NOMO-1 (cell line): ENCODE measurements at regions not wholly inside any gene's neighbourhood (a gene's known extent, or its start where the extent isn't known, plus 50 kb on each side); places are given as distances from the start of the nearest gene placed in this dataset.
A peak's percentile ranks its signal among the peaks of the same experiment; 100 is the strongest.
"Not testable (repeated sequence)": the region's sequence is repeated elsewhere in the genome, so short reads cannot be mapped to it uniquely, and the experiment has no call there.

Experiments
- DNase-seq, 2 experiments: peaks; one replicate each; lab custom pipeline; 2025; ENCODE audit not compliant: unreplicated experiment in 2 of 2; lab: John Stamatoyannopoulos, UW

DNA sequence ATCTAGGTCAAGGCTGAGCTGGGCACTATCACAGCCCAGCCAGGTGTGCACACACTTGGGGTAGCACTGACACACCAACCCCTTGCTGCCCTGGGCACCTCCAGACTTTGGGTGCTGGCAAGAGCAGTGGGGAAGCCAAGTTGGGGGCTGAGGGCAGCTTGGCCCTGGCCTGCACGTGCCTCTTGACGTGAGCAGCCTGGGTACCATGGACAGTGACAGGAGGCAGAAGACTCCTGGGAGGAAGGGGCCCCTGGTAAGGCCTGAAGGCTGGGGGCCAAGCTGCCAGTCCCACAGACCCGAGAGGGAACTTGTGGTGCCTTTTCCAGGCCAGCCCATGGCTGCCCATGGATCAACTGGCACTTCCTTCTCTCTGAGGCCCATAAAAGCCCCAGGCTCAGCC is 124.1 kb upstream of the SFSWAP start:
- DNase-seq = no peak

DNA sequence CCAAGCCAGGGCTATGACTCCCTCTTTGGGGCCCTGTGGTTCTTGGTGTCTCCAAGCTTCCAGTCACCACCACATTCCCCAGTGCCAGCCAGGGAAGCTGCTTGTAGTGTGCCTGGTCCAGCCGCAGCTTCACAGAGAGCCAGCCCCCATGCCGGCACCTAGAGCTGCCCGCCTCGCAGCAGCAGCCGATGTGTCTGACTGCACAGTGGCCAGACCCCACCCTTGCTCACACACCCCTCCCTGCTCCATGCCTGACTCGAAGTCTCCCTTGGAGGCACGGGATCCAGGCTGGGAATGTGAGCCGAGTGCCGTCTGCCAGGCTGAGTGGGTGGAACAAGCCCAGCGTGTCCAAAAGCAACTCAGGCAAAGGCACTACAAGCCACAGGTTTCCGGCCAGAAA is 123.3 kb upstream of the SFSWAP start:
- DNase-seq = no peak

DNA sequence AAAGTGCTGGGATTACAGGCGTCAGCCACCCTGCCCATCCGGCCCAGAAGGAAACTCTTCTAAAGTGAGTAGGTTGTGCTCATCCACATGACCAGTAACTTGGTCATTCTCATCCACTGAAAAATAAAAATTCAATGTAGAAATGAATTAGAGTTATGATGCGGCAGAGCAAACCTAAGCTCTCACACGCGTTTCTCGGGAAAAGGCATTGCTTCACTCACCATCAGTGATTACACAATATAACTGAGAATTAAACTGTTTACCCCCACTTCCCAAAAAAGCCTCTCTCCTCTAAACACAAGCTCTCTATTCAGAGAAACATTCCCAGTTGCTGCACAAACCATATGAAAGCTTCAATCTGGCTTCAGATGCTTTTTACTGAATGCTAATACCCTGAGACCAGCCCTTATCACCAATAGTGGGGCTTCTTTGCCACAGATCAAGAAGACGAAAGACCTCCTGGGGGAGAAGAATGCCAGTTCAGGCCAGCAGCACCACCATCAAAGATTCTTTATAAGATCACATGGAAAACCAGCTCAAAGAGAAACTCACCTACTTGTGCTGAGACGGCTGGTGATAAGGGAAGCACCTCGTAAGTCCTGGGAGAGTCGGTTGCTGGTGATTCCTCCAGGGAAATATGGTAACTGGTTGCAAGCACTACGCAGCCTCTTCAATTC is 121.5 kb upstream of the SFSWAP start:
- DNase-seq = no peak

DNA sequence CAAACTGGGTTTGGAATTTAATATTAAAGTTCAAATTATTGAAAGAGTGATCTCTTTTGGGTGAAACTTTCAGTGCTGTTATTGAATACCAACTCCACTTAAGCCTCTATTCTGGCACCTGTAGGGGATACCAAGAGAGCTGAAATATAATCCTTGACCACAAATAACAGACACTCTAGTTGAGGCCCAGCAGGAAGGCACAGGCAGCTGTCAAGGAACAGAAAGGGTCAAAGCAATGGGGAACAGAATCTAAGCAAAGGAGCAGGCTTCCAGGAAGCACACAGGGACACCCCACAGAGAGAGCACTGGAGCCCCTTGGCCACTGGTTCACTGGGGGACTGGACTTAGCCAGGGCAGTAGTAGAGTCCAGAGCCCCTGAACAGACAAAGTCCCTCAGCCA is 120.9 kb upstream of the SFSWAP start:
- DNase-seq = peak in 1 of 2 experiments; percentile 20

DNA sequence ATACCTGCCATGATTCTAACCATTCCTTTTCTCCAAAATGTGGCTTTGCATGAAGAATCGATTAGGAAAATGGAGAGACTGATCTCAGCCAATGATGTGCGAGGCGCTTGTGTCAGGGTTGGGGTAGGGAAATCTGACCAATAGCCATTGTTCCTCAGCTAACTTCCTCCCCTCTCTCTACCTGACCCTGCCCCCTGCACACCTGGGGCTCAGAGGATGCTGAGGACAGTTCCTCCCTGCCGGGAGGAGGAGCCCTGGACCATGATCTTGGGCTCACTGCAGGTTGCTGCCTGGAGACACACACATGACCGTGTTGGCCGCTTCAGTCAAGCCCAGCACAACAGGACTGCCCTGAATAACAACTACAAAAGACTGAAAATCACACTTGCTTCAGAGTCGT is 119.8 kb upstream of the SFSWAP start:
- no peak for DNase-seq

DNA sequence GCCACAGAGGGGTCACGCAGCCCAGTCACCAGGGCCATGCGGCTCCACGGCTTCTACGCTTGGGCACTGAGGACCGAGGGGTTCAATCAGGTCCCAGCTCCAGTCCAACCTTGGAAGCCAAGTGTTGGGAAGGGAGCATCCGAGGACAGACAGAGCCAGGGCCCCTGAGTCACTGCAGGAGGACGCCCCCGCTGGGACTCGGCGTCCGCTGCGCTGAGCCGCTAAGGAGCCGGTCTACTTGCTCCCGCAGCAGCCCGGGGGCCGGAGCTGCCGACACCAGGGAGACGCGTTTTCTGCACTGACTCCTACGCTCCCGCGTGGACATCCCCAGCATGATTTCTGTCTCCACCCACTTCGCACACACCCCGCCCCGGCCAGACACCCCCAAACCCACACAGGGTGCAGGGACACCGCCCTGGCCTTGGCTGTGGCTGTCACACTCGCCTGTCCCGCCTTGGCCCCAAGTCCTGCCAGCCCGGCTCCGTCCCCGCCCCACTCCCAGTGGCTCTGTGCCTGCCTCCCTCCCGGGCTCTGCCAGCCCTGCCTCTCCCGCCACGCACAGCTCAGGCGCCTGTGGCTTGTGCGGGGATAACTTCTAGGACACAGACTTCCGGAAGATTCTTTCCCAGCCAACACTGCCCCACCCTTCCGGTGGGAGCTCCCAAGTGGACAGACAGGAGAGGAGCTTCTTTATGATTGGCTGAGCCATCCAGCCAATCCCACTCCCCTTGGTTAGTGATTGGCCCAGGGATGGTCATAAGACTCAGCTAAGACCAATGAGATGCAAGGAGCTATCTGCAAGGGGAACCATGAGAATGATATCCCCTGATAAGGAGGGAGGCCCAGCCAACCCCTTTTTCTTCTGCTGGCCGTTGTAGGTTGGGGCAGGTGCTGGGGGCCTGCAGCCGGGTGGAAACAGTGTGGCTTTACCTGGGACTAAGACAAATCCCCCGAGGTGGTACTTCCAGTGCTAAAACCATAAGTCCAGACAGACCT is 118.9 kb upstream of the SFSWAP start:
- no peak for DNase-seq

DNA sequence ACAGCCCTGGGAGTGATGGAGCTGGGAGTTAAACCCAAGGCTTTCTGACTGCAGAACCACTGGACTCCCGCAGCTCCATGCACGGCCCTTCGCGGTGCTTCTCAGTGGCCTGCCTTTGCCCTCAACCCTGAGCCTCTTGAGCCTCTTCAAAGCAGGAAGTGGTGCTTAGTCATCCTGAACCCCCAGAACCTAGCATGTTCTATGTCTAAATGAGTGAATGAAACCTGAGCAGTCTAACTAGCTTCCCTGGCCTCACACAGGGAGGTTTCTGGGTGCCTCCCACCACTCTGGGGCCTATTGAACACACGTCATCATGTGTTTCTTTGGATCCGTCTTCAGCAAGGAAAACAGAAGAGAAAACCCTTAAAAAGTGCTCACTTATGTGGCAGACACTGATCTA is 117.9 kb upstream of the SFSWAP start:
- DNase-seq = peak; percentile 33 to 37

DNA sequence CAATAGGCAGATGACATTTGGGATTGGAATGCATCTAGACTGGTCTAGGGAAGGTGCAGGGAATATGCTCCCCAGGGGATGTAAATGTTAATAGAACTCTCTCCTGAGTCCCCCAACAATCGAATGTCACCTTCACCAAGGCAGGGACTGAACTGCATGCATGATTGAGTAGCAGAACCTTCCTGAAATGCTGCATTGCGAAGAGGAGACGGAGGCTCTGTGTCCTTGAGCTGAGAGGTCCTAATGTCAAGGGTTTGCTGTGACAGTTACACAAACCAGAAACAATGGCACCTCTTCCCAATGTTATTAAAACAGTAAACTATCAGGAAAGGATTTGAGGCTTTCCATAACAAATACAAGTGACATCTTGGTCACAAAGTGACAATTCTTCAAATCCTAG is 117.5 kb upstream of the SFSWAP start:
- no peak for DNase-seq

DNA sequence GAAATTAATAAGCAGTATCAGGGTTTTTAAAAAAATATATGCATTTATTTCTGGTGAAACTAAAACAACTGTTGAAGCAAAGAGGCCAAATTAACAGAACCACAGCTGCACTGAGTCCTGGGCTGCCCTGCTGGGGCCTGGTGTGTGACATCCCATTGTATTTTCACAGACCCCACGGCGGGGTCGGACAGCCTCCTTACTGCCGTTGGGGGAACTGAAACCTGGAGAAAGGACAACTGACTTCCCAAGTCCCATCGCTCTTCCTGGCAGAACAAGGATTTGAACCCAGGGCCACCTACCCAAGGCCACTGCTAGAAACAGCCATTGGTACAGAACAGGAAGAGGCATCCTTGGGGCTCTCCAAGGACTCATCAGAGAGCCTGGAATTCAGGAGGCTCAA is 114.8 kb upstream of the SFSWAP start:
- no peak for DNase-seq

DNA sequence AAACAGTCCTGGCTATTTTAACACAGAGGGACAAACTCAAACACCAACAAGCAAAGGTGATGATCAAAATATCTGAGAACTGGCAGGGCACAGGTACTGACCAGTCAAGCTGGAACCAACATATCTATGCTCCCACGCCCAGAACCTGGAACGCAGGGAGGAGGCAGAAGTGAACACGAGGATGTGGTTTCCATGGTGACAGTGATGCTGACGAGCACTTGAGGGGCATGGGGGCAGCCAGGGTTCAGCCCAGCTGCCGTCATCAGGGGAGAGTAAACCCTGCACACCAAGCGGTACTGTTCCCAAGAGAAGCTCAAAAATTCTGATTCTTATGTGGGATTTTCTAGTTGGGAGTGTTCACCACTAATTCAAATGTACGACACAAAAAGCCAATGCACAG is 113.6 kb upstream of the SFSWAP start:
- DNase-seq = no peak

DNA sequence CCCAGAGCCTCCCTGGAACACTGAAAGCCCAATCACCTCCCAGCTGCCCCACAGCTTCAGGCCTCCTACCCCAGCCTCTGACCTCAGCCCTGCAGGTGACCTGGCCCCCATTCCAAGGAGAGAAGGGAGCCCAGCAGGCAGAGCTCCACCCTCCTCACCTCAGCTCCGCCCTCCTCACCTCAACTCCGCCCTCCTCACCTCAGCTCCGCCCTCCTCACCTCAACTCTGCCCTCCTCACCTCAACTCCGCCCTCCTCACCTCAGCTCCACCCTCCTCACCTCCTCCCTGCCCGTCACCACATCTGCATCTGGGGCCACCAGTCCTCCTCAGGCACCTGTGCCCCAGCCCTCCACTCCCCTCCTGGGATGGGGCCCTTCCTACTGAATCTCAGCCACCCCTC is 112.2 kb upstream of the SFSWAP start:
- no peak for DNase-seq

DNA sequence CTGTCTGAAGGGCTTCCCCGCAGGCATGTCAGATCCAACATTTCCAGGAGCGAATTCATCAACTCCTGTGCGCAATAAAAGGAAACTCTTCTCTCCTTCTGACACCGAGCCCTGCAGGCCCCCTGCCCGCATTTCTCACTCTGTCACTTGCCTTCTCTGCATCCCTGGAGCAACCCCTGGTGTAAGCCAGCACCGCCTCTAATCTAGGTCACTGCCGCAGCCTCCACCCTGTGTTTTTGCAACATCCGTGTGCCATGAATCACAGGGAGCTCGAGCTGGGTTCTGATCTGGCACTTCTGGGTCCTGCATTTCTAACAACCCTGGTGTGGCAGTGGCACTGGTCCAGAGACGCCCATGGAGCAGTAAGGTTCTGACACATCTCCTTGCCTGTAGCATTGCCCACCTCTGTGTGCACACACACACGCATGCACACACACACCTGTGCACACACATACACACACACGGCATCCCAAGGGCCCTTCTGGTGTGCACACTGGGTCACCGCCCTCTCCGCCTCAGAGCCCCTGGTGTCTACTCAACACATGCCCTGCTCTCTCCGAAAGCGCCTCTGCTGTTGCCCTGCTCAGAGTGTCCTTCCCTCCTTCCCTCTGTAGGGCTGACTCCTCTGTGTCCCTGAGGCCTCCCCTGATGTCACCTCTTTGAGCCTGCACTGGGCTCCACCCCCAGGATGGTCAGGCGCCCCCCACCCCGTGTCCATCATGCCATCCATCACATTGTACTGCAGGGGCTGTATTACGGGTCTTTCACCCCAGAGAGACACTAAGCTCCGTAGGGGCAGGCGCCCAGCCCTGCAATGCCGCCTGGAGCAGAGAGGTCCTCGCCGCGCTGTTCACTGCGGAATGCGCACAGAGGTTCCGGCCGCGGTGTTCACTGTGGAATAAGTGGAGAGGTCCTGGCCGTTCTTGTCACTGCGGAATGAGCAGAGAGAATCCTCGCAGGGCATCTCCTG is 111.4 kb upstream of the SFSWAP start:
- DNase-seq = peak in 1 of 2 experiments; percentile 33

DNA sequence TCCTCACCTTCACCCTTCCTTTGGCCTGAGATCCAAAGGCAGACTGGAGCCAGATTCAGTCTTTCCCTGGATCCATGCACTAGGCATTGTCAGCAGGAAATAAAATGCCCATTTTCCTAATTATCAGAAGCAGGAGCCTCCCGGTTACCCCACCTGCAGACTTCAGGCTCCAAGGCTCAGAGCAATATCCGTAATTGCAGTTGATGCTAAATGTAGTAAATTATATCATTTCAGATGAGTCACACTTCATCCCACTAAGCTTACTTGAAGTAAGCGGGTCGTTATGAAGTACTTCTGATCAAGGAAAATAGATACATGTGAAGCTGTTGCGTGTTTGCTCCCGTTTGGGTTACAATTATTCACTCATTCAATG is 110.7 kb upstream of the SFSWAP start:
- no peak for DNase-seq

DNA sequence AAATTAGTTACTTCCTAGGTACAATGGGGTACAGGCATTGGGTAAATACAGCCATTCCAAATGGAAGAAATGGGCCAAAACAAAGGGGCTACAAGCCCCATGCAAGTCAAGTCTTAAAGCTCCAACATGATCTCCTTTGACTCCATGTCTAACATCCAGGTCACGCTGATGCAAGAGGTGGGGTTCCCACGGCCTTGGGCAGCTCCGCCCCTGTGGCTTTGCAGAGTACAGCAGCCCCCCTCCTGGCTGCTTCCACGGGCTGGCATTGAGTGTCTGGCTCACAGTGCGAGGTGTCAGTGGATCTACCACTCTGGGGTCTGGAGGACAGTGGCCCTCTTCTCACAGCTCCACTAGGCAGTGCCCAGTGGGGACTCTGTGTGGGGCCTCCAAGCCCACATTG is 109.4 kb upstream of the SFSWAP start:
- DNase-seq = not testable (repeated sequence)

DNA sequence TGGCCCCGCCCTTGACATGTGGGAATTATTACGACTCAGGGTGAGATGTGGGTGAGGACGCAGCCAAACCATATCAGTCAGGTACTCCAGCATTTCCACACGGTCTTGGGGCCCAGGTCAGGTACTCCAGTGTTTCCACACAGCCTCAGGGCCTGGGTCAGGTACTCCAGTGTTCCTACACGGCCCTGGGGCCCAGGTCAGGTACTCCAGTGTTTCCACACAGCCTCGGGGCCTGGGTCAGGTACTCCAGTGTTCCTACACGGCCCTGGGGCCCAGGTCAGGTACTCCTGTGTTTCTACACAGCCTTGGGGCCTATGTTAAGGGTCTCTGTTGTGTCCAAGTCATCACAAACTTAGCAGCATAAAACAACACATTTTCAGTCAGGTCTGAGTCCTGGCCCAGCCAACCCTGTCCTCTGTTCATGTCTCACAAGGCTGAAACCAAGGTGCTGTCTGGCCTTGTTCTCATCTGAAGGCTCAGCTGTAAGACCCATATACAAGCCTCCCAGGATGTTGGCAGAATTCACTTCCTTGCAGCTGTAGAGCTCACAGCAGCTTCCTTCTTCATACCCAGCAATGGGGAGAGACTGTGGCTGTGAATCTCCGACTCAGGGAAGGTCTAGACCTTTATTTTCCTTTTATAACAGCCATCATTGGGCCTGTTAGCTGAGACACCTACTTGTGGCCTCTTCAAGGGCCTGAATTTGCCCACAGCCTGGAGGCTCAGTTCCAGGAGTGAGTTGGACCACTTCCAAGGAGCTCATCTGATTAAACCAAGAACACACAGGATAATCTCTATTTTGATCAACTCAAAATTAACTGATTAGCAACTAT is 107.6 kb upstream of the SFSWAP start:
- DNase-seq = peak in 1 of 2 experiments; percentile 43

DNA sequence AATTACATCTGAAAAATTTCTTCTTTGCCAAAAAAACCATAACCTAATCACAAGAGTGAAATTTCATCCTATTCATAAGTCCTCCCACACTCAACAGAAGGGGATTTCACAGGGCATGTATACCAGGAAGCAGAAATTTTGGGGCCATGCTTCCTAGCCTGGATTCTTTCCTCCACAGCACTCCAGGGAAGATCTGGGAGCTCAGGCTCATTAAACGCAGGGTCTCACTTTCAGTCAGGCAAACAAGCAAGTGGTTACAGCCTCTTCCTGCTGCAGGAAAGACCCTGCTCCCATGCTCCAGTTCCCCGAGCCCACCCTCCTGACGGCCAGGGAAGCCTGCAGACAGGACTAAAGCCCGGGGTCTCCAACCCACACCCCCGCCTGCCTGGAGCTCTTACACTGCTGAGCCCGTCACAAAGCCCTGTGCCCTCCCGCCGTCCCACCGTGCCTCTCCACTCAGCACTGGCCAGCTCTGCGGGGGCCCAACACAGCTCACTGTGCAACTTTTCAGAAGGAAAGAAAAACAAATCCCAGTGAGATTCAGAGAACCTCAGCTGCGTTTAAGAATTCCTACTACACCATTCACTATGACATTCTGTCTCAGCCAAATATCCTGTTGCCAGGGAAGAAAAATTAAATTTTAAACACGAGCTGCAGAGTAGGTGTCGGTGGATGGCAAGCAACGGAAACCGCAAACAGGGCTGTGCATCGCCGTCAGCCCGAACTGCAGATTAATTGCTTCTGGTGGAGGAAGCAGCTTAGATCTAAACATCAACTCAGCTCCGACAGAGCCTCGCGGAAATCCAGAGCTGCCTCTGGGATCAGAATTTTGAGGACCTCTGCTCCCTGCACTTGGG is 106.7 kb upstream of the SFSWAP start:
- peak; percentile 77 to 79 for DNase-seq

DNA sequence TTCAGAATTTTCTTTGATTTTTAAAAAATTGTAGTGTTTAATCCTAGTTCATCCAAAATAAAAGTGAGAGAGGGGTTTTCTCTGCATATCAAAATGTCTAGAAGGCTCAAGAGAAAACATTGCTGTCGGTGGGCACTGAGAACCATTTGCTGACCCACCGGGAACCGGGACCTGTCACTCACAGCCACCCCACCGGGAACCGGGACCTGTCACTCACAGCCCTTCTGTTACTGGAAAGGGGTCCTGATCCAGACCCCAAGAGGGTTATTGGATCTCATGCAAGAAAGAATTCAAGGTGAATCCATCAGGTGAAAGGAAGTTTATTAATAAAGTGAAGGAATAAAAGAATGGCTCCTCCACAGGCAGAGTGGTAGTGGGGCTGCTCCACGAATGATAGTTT is 106.0 kb upstream of the SFSWAP start:
- no peak for DNase-seq

DNA sequence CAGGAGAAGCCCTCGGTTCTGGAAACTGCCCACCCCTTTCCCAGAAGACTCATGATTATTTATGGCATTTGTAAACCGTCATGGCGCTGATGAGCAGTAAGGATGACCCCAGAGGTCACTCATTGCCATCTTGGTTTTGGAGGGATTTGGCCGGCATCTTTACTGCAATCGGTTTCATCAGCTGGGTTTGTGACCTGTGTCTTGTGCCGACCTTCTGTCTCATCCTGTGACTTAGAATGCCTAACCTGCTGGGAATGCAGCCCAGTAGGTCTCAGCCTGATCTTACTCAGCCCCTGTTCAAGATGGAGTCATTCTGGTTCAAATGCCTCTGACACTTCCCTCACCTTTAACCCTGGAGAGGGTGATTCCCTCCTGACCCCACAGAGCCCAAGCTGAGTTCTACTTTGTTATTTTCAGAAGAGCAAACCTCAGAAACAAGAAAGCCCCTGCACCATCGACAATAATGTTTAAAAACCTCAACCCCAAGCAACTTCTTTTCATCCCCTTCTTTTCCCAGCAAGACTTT is 105.5 kb upstream of the SFSWAP start:
- DNase-seq = no peak
